ENCODE measurements at regions not wholly inside any gene's neighbourhood (a gene's known extent, or its start where the extent isn't known, plus 50 kb on each side); places are given as distances from the start of the nearest gene placed in this dataset.

DNA sequence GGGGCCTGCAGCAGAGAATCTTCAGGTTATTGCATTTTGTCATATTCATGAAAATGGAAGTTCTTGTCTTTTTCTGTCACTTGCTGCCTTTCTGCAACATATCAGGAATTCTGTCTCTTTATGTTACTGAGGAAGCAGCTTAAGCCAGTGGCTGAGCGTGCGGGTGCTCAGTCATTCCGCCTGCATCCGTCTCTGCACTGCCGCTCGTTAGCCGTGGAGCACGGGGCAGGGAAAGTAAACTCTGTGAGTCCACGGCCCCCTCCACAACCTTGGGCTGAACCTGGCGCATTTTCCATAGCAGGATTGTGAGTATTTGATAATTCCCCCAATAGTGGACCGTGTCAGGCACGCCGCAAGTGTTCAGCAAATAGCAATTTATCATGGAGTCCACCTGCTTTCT lies 1007.7 kb downstream of the BRD1 start:
- TF ChIP-seq POLR2A (IDR thresholded peaks at IDR 0.05) (no peak), CTCF (IDR thresholded peaks at IDR 0.05) (no peak)

All from tibial nerve (tissue), 3 donors.